ENCODE measurements at regions not wholly inside any gene's neighbourhood (a gene's known extent, or its start where the extent isn't known, plus 50 kb on each side); places are given as distances from the start of the nearest gene placed in this dataset.

DNA sequence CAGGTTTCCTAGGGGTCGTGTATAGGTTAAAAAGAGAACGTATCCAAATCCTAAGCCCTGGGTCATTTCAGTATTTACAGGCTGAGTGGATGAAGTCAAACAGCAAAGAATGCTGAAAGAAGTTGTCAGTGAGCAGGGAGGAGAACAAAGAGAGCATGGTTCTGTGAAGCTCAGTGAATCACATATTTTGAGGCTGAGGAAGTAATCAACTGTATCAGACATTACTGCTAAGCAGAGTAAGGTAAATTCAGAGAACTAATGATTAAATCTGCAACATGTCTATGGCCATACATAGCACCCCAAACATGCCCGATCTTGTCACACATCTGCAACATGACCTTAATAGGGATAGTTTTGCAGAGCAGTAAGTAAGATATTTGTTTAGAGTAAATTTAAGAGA, 1130.3 kb downstream of the RAPGEF2 start:
- Histone ChIP-seq H2AFZ (ENCODE audit: low read length) (no peak overlapping the region), H3K4me2 (ENCODE audit: extremely low read depth, insufficient read depth, low read length) (no peak overlapping the region), H3K9me3 (ENCODE audit: control insufficient read depth, insufficient read depth, low read depth, low read length) (no peaks in the 10 kb centered on the region), H4K20me1 (ENCODE audit: control insufficient read depth, extremely low read depth, insufficient read depth, low read length) (no peaks in the 10 kb centered on the region), H3K27ac (ENCODE audit: insufficient read depth, low read length) (no peak overlapping the region), H3K79me2 (ENCODE audit: control insufficient read depth, insufficient read depth, low read length) (no peaks in the 10 kb centered on the region), H3K27me3 (ENCODE audit: control insufficient read depth, insufficient read depth, low read length) (no peaks in the 10 kb centered on the region), H3K36me3 (ENCODE audit: control insufficient read depth, insufficient read depth, low read length) (no peaks in the 10 kb centered on the region), H3K4me3 (replicated peaks in 1 of 4; ENCODE audit: control extremely low read depth in 1 of 4, insufficient read depth in 1 of 4, low read depth in 3 of 4, low read length in 4 of 4) (no peak overlapping the region), H3K9ac (ENCODE audit: insufficient read depth, low read length) (no peak overlapping the region), H3K4me1 (ENCODE audit: control insufficient read depth, extremely low read depth, insufficient read depth, low read length) (no peaks in the 10 kb centered on the region)
- no peak for TF ChIP-seq EZH2 (IDR thresholded peaks at IDR 0.05; ENCODE audit: low read length, missing control alignments)
- DNase-seq (ENCODE audit: low read depth in 2 of 2), result no peak

GRCh38 chr4:160235285-160235684, 1132.4 kb downstream of the RAPGEF2 start:
- no peak overlapping the region for H3K27ac ChIP-seq (ENCODE audit: insufficient read depth, low read length)
- DNase-seq (ENCODE audit: low read depth in 2 of 2), result no peak
- no peaks in the 10 kb centered on the region for H3K27me3 ChIP-seq (ENCODE audit: control insufficient read depth, insufficient read depth, low read length)
- H3K4me1 ChIP-seq (ENCODE audit: control insufficient read depth, extremely low read depth, insufficient read depth, low read length), result no peaks in the 10 kb centered on the region
- no peak overlapping the region for H3K4me3 ChIP-seq (replicated peaks in 1 of 4; ENCODE audit: control extremely low read depth in 1 of 4, insufficient read depth in 1 of 4, low read depth in 3 of 4, low read length in 4 of 4)
- no peaks in the 10 kb centered on the region for H4K20me1 ChIP-seq (ENCODE audit: control insufficient read depth, extremely low read depth, insufficient read depth, low read length)
- H3K36me3 ChIP-seq (ENCODE audit: control insufficient read depth, insufficient read depth, low read length), result no peaks in the 10 kb centered on the region
- no peak overlapping the region for H2AFZ ChIP-seq (ENCODE audit: low read length)
- no peak overlapping the region for H3K9ac ChIP-seq (ENCODE audit: insufficient read depth, low read length)
- TF ChIP-seq, protein P1, sequence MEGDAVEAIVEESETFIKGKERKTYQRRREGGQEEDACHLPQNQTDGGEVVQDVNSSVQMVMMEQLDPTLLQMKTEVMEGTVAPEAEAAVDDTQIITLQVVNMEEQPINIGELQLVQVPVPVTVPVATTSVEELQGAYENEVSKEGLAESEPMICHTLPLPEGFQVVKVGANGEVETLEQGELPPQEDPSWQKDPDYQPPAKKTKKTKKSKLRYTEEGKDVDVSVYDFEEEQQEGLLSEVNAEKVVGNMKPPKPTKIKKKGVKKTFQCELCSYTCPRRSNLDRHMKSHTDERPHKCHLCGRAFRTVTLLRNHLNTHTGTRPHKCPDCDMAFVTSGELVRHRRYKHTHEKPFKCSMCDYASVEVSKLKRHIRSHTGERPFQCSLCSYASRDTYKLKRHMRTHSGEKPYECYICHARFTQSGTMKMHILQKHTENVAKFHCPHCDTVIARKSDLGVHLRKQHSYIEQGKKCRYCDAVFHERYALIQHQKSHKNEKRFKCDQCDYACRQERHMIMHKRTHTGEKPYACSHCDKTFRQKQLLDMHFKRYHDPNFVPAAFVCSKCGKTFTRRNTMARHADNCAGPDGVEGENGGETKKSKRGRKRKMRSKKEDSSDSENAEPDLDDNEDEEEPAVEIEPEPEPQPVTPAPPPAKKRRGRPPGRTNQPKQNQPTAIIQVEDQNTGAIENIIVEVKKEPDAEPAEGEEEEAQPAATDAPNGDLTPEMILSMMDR (conservative IDR thresholded peaks at IDR 0.05 in 1 of 2, IDR thresholded peaks at IDR 0.05 in 1 of 2; ENCODE audit: low read depth in 1 of 2, low read length in 2 of 2), result no peak
- no peak for TF ChIP-seq EZH2 (IDR thresholded peaks at IDR 0.05; ENCODE audit: low read length, missing control alignments)
- no peaks in the 10 kb centered on the region for H3K79me2 ChIP-seq (ENCODE audit: control insufficient read depth, insufficient read depth, low read length)
- no peak overlapping the region for H3K4me2 ChIP-seq (ENCODE audit: extremely low read depth, insufficient read depth, low read length)
- H3K9me3 ChIP-seq (ENCODE audit: control insufficient read depth, insufficient read depth, low read depth, low read length), result no peaks in the 10 kb centered on the region

GRCh38 chr4:160235771-160236170, 1132.9 kb downstream of the RAPGEF2 start:
- H3K4me3 ChIP-seq (replicated peaks in 1 of 4; ENCODE audit: control extremely low read depth in 1 of 4, insufficient read depth in 1 of 4, low read depth in 3 of 4, low read length in 4 of 4), result no peak overlapping the region
- H2AFZ ChIP-seq (ENCODE audit: low read length), result no peak overlapping the region
- H3K4me1 ChIP-seq (ENCODE audit: control insufficient read depth, extremely low read depth, insufficient read depth, low read length), result no peaks in the 10 kb centered on the region
- H3K36me3 ChIP-seq (ENCODE audit: control insufficient read depth, insufficient read depth, low read length), result no peaks in the 10 kb centered on the region
- H3K27ac ChIP-seq (ENCODE audit: insufficient read depth, low read length), result no peak overlapping the region
- H3K4me2 ChIP-seq (ENCODE audit: extremely low read depth, insufficient read depth, low read length), result no peak overlapping the region
- H3K79me2 ChIP-seq (ENCODE audit: control insufficient read depth, insufficient read depth, low read length), result no peaks in the 10 kb centered on the region
- TF ChIP-seq EZH2 (IDR thresholded peaks at IDR 0.05; ENCODE audit: low read length, missing control alignments), result no peak
- TF ChIP-seq, protein P1 (conservative IDR thresholded peaks at IDR 0.05 in 1 of 2, IDR thresholded peaks at IDR 0.05 in 1 of 2; ENCODE audit: low read depth in 1 of 2, low read length in 2 of 2), result no peak
- no peaks in the 10 kb centered on the region for H3K9me3 ChIP-seq (ENCODE audit: control insufficient read depth, insufficient read depth, low read depth, low read length)
- no peak overlapping the region for H3K9ac ChIP-seq (ENCODE audit: insufficient read depth, low read length)
- no peak for DNase-seq (ENCODE audit: low read depth in 2 of 2)
- H3K27me3 ChIP-seq (ENCODE audit: control insufficient read depth, insufficient read depth, low read length), result no peaks in the 10 kb centered on the region
- H4K20me1 ChIP-seq (ENCODE audit: control insufficient read depth, extremely low read depth, insufficient read depth, low read length), result no peaks in the 10 kb centered on the region

All from fibroblast of lung (primary cell).